ENCODE measurements at regions not wholly inside any gene's neighbourhood (a gene's known extent, or its start where the extent isn't known, plus 50 kb on each side); places are given as distances from the start of the nearest gene placed in this dataset.
"Not testable (repeated sequence)": the region's sequence is repeated elsewhere in the genome, so short reads cannot be mapped to it uniquely, and the experiment has no call there.

DNA sequence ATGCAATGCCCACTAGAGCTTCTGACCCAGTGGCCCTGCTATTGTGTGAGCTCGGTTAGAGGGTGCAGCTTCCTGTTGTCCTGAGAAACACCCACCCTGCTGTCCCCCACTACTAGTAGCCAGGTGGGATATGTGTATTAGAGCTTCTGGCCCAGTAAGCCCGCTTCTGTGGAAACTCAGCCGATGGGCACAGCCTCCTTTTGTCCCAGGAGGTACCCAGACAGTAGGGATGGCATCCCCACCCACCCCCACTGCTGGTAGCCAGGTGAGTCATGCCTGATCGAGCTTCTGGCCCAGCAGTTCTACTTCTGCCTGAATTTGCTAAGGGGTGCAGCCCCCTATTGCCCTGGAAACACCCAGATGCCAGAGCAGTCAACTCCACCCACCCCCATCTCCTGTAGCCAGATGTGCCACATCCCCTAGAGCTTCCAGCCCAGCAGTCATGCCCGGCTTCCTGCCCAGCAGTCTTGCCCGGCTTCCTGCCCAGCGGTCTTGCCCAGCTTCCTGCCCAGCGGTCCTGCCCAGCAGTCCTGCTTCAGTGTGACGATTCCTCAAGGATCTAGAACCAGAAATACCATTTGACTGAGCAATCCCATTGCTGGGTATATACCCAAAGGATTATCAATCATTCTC is 162.7 kb upstream of the KLF8 start:
- no peak overlapping the region for H3K4me3 Mint-ChIP-seq
- peaks cover 2 to 16% (median 11%) of the 10 kb centered on the region in 6 donors for H3K9me3 Mint-ChIP-seq
- no peak overlapping the region for H3K27ac Mint-ChIP-seq
- H3K4me1 Mint-ChIP-seq, result no peaks in the 10 kb centered on the region
- peaks cover 0 to 2% (median 0%) of the 10 kb centered on the region in 3 donors for H3K27me3 Mint-ChIP-seq (ENCODE audit: low read depth in 3 of 3)
- no peaks in the 10 kb centered on the region for H3K36me3 Mint-ChIP-seq
- DNase-seq, result no peak

- no peak overlapping the region for H3K4me3 Mint-ChIP-seq
- H3K36me3 Mint-ChIP-seq, result no peaks in the 10 kb centered on the region
- peaks cover 0 to 13% (median 2%) of the 10 kb centered on the region in 6 donors for H3K9me3 Mint-ChIP-seq
- no peak overlapping the region for H3K27ac Mint-ChIP-seq
- no peaks in the 10 kb centered on the region for H3K4me1 Mint-ChIP-seq
- DNase-seq, result no peak
- peaks cover 2 to 15% (median 7%) of the 10 kb centered on the region in 3 donors for H3K27me3 Mint-ChIP-seq (ENCODE audit: low read depth in 3 of 3)
Observed at GRCh38 chrX:56089376-56089775, 142.8 kb upstream of the KLF8 start.

DNA sequence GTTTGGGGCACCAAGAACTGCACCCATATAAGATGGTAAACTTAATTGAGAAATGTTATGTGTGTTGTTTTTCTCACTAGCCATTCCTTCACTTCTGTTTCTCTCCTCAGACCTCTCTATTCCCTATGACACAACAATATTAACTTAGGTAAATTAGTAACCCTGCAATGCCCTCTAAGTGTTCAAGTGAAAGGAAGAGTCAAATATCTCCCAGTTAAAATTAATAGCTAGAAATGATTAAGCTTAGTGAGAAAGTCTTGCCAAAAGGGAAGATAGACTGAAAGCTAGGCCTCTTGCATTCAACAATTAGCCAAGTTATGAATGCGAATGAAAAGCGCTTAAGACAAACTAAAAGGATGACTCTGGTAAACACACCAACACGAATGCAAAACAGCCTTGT is 132.9 kb upstream of the KLF8 start:
- peaks cover 0 to 6% (median 0%) of the 10 kb centered on the region in 3 donors for H3K27me3 Mint-ChIP-seq (ENCODE audit: low read depth in 3 of 3)
- no peaks in the 10 kb centered on the region for H3K36me3 Mint-ChIP-seq
- no peak overlapping the region for H3K4me3 Mint-ChIP-seq
- peaks cover 0 to 5% (median 4%) of the 10 kb centered on the region in 6 donors for H3K9me3 Mint-ChIP-seq
- no peak overlapping the region for H3K27ac Mint-ChIP-seq
- DNase-seq, result no peak
- H3K4me1 Mint-ChIP-seq, result no peaks in the 10 kb centered on the region

DNA sequence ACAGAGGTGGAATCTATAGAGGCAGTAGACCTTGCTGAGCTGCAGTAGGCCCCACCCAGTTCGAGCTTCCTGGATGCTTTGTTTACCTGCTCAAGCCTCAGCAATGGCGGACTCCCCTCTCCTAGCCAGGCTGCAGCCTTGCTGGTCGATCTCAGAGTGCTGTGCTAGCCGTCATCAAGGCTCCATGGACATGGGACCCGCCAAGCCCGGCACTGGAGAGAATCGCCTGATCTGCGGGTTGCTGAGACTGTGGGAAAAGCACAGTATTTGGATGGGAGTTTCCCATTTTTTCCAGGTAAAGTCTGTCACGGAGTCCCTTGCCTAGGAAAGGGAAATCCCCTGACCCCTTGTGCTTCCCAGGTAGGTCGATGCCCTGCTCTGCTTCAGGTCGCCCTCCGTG is 124.8 kb upstream of the KLF8 start:
- Mint-ChIP-seq H3K27me3 (ENCODE audit: low read depth in 3 of 3) (peaks cover 0 to 5% (median 4%) of the 10 kb centered on the region in 3 donors), H3K9me3 (peaks cover 3 to 26% (median 6%) of the 10 kb centered on the region in 6 donors), H3K4me1 (no peaks in the 10 kb centered on the region), H3K4me3 (no peak overlapping the region), H3K36me3 (no peaks in the 10 kb centered on the region), H3K27ac (no peak overlapping the region)
- DNase-seq, result no peak

GRCh38 chrX:56113785-56114436 is 118.2 kb upstream of the KLF8 start:
- Mint-ChIP-seq H3K27me3 (ENCODE audit: low read depth in 3 of 3) (peaks cover 0 to 7% (median 5%) of the 10 kb centered on the region in 3 donors), H3K36me3 (no peaks in the 10 kb centered on the region), H3K4me3 (no peak overlapping the region), H3K9me3 (peaks cover 0 to 11% (median 4%) of the 10 kb centered on the region in 6 donors), H3K27ac (no peak overlapping the region), H3K4me1 (no peaks in the 10 kb centered on the region)
- DNase-seq, result no peak

DNA sequence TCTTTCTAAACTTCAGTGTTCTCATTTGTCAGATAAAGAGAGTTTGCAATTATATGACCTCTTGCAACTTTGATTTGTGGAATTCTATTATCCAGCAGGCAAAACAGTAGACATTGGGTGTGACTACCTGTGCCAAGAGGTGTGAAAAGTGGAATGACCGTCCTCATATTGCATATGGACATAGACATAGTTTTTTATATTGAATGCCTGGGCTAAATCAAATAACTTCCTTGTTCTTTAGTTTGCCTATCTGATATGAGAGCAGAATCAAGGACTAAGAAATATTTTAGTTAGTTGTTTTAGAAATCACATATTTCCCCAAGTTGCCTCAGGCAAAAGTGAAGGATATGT is 117.7 kb upstream of the KLF8 start:
- no peak for DNase-seq
- no peak overlapping the region for H3K4me3 Mint-ChIP-seq
- peaks cover 0 to 11% (median 5%) of the 10 kb centered on the region in 6 donors for H3K9me3 Mint-ChIP-seq
- no peaks in the 10 kb centered on the region for H3K4me1 Mint-ChIP-seq
- H3K27me3 Mint-ChIP-seq (ENCODE audit: low read depth in 3 of 3), result peaks cover 0 to 5% (median 2%) of the 10 kb centered on the region in 3 donors
- no peaks in the 10 kb centered on the region for H3K36me3 Mint-ChIP-seq
- H3K27ac Mint-ChIP-seq, result no peak overlapping the region

DNA sequence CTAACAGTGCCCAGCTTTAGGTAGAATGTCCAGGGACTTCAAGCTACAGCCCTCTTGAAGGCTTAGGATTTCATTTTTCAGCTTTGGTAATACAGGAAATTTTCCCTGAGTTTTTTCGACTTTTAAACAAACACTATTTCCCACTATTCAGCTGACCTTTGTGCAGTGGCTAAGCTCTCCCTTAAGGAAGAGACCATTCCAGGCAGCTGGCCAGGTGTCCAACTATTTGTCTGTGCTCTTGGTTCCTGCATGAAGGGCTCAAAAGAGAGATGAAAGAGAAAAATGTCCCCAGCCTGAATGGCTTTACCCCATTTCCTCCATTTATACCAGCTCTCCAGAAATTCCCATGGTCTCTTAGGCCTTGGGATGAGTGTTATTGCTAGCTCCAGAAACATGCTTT is 111.9 kb upstream of the KLF8 start:
- H3K27me3 Mint-ChIP-seq (ENCODE audit: low read depth in 3 of 3), result peaks cover 0 to 2% (median 2%) of the 10 kb centered on the region in 3 donors
- H3K36me3 Mint-ChIP-seq, result no peaks in the 10 kb centered on the region
- no peak for DNase-seq
- no peaks in the 10 kb centered on the region for H3K4me1 Mint-ChIP-seq
- peaks cover 0 to 3% (median 0%) of the 10 kb centered on the region in 6 donors for H3K9me3 Mint-ChIP-seq
- H3K27ac Mint-ChIP-seq, result no peak overlapping the region
- no peak overlapping the region for H3K4me3 Mint-ChIP-seq

- peaks cover 0 to 25% (median 7%) of the 10 kb centered on the region in 6 donors for H3K9me3 Mint-ChIP-seq
- DNase-seq, result no peak
- H3K27me3 Mint-ChIP-seq (ENCODE audit: low read depth in 3 of 3), result peaks cover 2 to 10% (median 2%) of the 10 kb centered on the region in 3 donors
- H3K4me1 Mint-ChIP-seq, result no peaks in the 10 kb centered on the region
- no peaks in the 10 kb centered on the region for H3K36me3 Mint-ChIP-seq
- H3K4me3 Mint-ChIP-seq, result no peak overlapping the region
- H3K27ac Mint-ChIP-seq, result no peak overlapping the region
Observed at GRCh38 chrX:56125946-56126345, 106.2 kb upstream of the KLF8 start.

DNA sequence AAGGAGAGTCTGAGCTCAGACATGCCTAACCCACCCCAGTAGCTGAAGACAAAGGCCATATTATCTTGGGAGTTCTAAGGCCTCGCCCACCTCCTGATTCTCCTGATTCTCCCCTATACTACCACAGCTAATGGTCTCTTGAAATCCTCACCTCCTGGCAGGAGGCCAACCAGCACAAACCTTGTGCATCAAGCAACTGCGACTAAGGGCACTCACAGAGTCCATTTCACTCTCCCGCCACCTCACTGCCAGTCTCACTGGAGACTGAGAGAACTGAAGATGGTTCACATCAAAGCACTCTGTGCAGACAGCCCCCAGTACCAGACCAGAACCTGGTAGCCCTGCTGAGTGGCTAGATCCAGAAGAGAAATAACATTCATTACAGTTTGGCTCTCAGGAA is 102.1 kb upstream of the KLF8 start:
- Mint-ChIP-seq H3K27me3 (ENCODE audit: low read depth in 3 of 3) (peaks cover 2 to 14% (median 2%) of the 10 kb centered on the region in 3 donors), H3K9me3 (peaks cover 9 to 54% (median 29%) of the 10 kb centered on the region in 6 donors), H3K4me1 (no peaks in the 10 kb centered on the region), H3K27ac (no peak overlapping the region), H3K4me3 (no peak overlapping the region), H3K36me3 (peaks cover 0 to 6% (median 0%) of the 10 kb centered on the region in 3 donors)
- no peak for DNase-seq

DNA sequence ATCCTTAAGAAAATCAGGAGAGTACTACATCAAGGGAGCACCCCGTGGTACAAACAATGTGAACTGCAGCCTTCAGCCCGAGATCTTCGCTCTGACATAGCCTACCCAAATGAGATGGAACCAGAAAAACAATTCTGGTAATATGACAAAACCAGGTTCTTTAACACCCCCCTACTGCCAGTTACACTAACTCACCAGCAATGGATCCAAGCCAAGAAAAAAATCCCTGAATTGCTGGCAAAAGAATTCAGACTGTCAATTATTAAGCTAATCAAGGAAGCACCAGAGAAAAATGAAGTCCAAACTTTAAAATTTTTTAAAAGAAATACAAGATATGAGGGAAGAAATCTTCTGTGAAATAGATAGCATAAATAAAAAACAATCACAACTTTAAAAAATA is 101.7 kb upstream of the KLF8 start:
- Mint-ChIP-seq H3K36me3 (peaks cover 0 to 6% (median 0%) of the 10 kb centered on the region in 3 donors), H3K9me3 (peaks cover 9 to 54% (median 29%) of the 10 kb centered on the region in 6 donors), H3K4me3 (no peak overlapping the region), H3K4me1 (no peaks in the 10 kb centered on the region), H3K27ac (no peak overlapping the region), H3K27me3 (ENCODE audit: low read depth in 3 of 3) (peaks cover 2 to 14% (median 2%) of the 10 kb centered on the region in 3 donors)
- DNase-seq, result no peak

DNA sequence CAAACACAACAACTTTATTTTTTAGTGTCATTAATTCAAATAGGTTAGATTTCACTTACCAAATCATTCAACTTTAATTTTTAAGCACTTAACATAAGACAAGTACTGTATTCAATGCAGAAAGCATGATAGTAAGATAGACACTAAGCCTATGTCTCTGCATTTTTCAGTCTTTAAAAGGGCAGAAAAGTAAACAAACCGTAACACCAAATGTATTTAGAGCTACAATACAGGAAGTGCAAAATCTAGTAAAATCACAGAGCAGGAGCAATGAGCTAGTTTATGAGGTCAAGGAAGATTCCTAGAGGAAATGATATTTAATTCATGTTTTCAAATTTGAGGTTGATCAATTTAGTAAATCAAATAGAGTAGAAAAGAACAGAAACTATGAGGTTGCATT is 68.0 kb upstream of the KLF8 start:
- Mint-ChIP-seq H3K27me3 (ENCODE audit: low read depth in 3 of 3) (peaks cover 2 to 11% (median 2%) of the 10 kb centered on the region in 3 donors), H3K9me3 (peaks cover 2 to 16% (median 11%) of the 10 kb centered on the region in 6 donors)
- H3K36me3 Mint-ChIP-seq, H3K4me1 Mint-ChIP-seq, H3K4me3 Mint-ChIP-seq, DNase-seq, H3K27ac Mint-ChIP-seq: not testable (repeated sequence)

Data from immature natural killer cell (primary cell).